ENCODE measurements at regions not wholly inside any gene's neighbourhood (a gene's known extent, or its start where the extent isn't known, plus 50 kb on each side); places are given as distances from the start of the nearest gene placed in this dataset.

GRCh38 chr10:6962576-6962975 lies 382.5 kb upstream of the PRKCQ start:
- Mint-ChIP-seq H3K36me3 (ENCODE audit: unreplicated experiment) (no peaks in the 10 kb centered on the region), H3K9me3 (ENCODE audit: unreplicated experiment) (peaks cover 4% of the 10 kb centered on the region), H3K27ac (ENCODE audit: unreplicated experiment) (no peak overlapping the region), H3K4me1 (ENCODE audit: low read depth, unreplicated experiment) (peaks cover 23% of the 10 kb centered on the region), H3K27me3 (ENCODE audit: unreplicated experiment) (peaks cover 1% of the 10 kb centered on the region), H3K4me3 (ENCODE audit: unreplicated experiment) (no peak overlapping the region)
- no peak for DNase-seq
- TF ChIP-seq CTCF (IDR thresholded peaks at IDR 0.05; ENCODE audit: partially characterized antibody, unreplicated experiment), result no peak

- Mint-ChIP-seq H3K4me3 (ENCODE audit: unreplicated experiment) (no peak overlapping the region), H3K9me3 (ENCODE audit: unreplicated experiment) (peaks cover 5% of the 10 kb centered on the region), H3K4me1 (ENCODE audit: low read depth, unreplicated experiment) (peaks cover 16% of the 10 kb centered on the region), H3K27me3 (ENCODE audit: unreplicated experiment) (peaks cover 2% of the 10 kb centered on the region), H3K27ac (ENCODE audit: unreplicated experiment) (no peak overlapping the region), H3K36me3 (ENCODE audit: unreplicated experiment) (no peaks in the 10 kb centered on the region)
- DNase-seq, result no peak
- no peak for TF ChIP-seq CTCF (IDR thresholded peaks at IDR 0.05; ENCODE audit: partially characterized antibody, unreplicated experiment)
Observed at GRCh38 chr10:6958711-6959110, 378.6 kb upstream of the PRKCQ start.

GRCh38 chr10:6958254-6958653 lies 378.2 kb upstream of the PRKCQ start:
- Mint-ChIP-seq H3K4me1 (ENCODE audit: low read depth, unreplicated experiment) (peaks cover 16% of the 10 kb centered on the region), H3K36me3 (ENCODE audit: unreplicated experiment) (no peaks in the 10 kb centered on the region), H3K4me3 (ENCODE audit: unreplicated experiment) (no peak overlapping the region), H3K27me3 (ENCODE audit: unreplicated experiment) (peaks cover 3% of the 10 kb centered on the region), H3K9me3 (ENCODE audit: unreplicated experiment) (peaks cover 5% of the 10 kb centered on the region), H3K27ac (ENCODE audit: unreplicated experiment) (no peak overlapping the region)
- DNase-seq, result no peak
- TF ChIP-seq CTCF (IDR thresholded peaks at IDR 0.05; ENCODE audit: partially characterized antibody, unreplicated experiment), result no peak

GRCh38 chr10:6957851-6958250 lies 377.8 kb upstream of the PRKCQ start:
- H3K9me3 Mint-ChIP-seq (ENCODE audit: unreplicated experiment), result peaks cover 5% of the 10 kb centered on the region
- peaks cover 16% of the 10 kb centered on the region for H3K4me1 Mint-ChIP-seq (ENCODE audit: low read depth, unreplicated experiment)
- no peak overlapping the region for H3K4me3 Mint-ChIP-seq (ENCODE audit: unreplicated experiment)
- H3K27ac Mint-ChIP-seq (ENCODE audit: unreplicated experiment), result no peak overlapping the region
- TF ChIP-seq CTCF (IDR thresholded peaks at IDR 0.05; ENCODE audit: partially characterized antibody, unreplicated experiment), result no peak
- no peak for DNase-seq
- H3K36me3 Mint-ChIP-seq (ENCODE audit: unreplicated experiment), result no peaks in the 10 kb centered on the region
- peaks cover 3% of the 10 kb centered on the region for H3K27me3 Mint-ChIP-seq (ENCODE audit: unreplicated experiment)

GRCh38 chr10:6956562-6956961 lies 376.5 kb upstream of the PRKCQ start:
- H3K9me3 Mint-ChIP-seq (ENCODE audit: unreplicated experiment), result peaks cover 4% of the 10 kb centered on the region
- DNase-seq, result no peak
- H3K4me3 Mint-ChIP-seq (ENCODE audit: unreplicated experiment), result no peak overlapping the region
- H3K4me1 Mint-ChIP-seq (ENCODE audit: low read depth, unreplicated experiment), result peaks cover 16% of the 10 kb centered on the region
- peaks cover 3% of the 10 kb centered on the region for H3K27me3 Mint-ChIP-seq (ENCODE audit: unreplicated experiment)
- H3K36me3 Mint-ChIP-seq (ENCODE audit: unreplicated experiment), result no peaks in the 10 kb centered on the region
- no peak for TF ChIP-seq CTCF (IDR thresholded peaks at IDR 0.05; ENCODE audit: partially characterized antibody, unreplicated experiment)
- H3K27ac Mint-ChIP-seq (ENCODE audit: unreplicated experiment), result no peak overlapping the region

All from glutamatergic neuron (in vitro differentiated cells).